CD8-positive, alpha-beta memory T cell (primary cell): ENCODE measurements at regions not wholly inside any gene's neighbourhood (a gene's known extent, or its start where the extent isn't known, plus 50 kb on each side); places are given as distances from the start of the nearest gene placed in this dataset.

ENCODE experiments used
- CTCF ChIA-PET: fragments of 350-600 bp; sonication (Branson Sonifier 250); formaldehyde crosslinking; loops from one replicate; lab custom pipeline; 2021; ENCODE audit warnings: antibody characterized with exemption; lab: Charles Lee
- POLR2A ChIA-PET: fragments of 350-600 bp; sonication (Branson Sonifier 250); formaldehyde crosslinking; loops from one replicate; lab custom pipeline; 2021; ENCODE audit warnings: antibody characterized with exemption; lab: Charles Lee
- DNase-seq, 5 donors: peaks; one replicate each; pipeline versions ENCODE4 v3.0.0 to v3.0.0-alpha.2; 2020 to 2022; ENCODE audit warnings: mixed read lengths in 1 of 5
- H3K27ac ChIP-seq: one replicate; pipeline ENCODE4 v1.7.0; 2013; ENCODE audit warnings: low read depth, mild to moderate bottlenecking, low read length, moderate library complexity
- H3K27me3 ChIP-seq: 2 replicates; pipeline ENCODE4 v1.7.0; 2013; ENCODE audit warnings: low read length, mild to moderate bottlenecking; ENCODE audit not compliant: insufficient read depth, poor library complexity, severe bottlenecking
- H3K36me3 ChIP-seq: 2 replicates; pipeline ENCODE4 v1.7.0; 2013; ENCODE audit warnings: mild to moderate bottlenecking, low read length, moderate library complexity; ENCODE audit not compliant: insufficient read depth
- H3K4me1 ChIP-seq: 2 replicates; pipeline ENCODE4 v1.7.0; 2013; ENCODE audit warnings: mild to moderate bottlenecking, low read length, moderate library complexity; ENCODE audit not compliant: insufficient read depth
- H3K4me3 ChIP-seq: 2 replicates; pipeline ENCODE4 v1.7.0; 2013; ENCODE audit warnings: mild to moderate bottlenecking, low read length
- H3K9me3 ChIP-seq: 2 replicates; pipeline ENCODE4 v1.7.0; 2013; ENCODE audit warnings: mild to moderate bottlenecking, low read length
- H3K27ac Mint-ChIP-seq, 8 donors: one replicate each; pipeline ENCODE4 v1.8.0; 2020 to 2021; ENCODE audit warnings: mixed read lengths in 8 of 8, mild to moderate bottlenecking in 6 of 8, inconsistent platforms in 3 of 8, moderate library complexity in 3 of 8
- H3K27me3 Mint-ChIP-seq, 2 donors: one replicate each; pipeline ENCODE4 v1.8.0; 2020 to 2021; ENCODE audit warnings: mixed read lengths in 2 of 2, mild to moderate bottlenecking in 1 of 2, moderate library complexity in 1 of 2
- H3K36me3 Mint-ChIP-seq, 3 donors: one replicate each; pipeline ENCODE4 v1.8.0; 2020 to 2021; ENCODE audit warnings: mixed read lengths in 3 of 3, inconsistent platforms in 1 of 3, mild to moderate bottlenecking in 1 of 3
- H3K4me1 Mint-ChIP-seq, 3 donors: one replicate each; pipeline ENCODE4 v1.8.0; 2020 to 2021; ENCODE audit warnings: mixed read lengths in 3 of 3, inconsistent platforms in 1 of 3, mild to moderate bottlenecking in 1 of 3
- H3K4me3 Mint-ChIP-seq, 7 donors: one replicate each; pipeline ENCODE4 v1.8.0; 2020 to 2021; ENCODE audit warnings: mixed read lengths in 7 of 7, mild to moderate bottlenecking in 6 of 7, moderate library complexity in 4 of 7, inconsistent platforms in 2 of 7
- H3K9me3 Mint-ChIP-seq, 5 donors: one replicate each; pipeline ENCODE4 v1.8.0; 2020 to 2022; ENCODE audit warnings: mixed read lengths in 5 of 5, mild to moderate bottlenecking in 3 of 5, moderate library complexity in 2 of 5, inconsistent platforms in 1 of 5

DNA sequence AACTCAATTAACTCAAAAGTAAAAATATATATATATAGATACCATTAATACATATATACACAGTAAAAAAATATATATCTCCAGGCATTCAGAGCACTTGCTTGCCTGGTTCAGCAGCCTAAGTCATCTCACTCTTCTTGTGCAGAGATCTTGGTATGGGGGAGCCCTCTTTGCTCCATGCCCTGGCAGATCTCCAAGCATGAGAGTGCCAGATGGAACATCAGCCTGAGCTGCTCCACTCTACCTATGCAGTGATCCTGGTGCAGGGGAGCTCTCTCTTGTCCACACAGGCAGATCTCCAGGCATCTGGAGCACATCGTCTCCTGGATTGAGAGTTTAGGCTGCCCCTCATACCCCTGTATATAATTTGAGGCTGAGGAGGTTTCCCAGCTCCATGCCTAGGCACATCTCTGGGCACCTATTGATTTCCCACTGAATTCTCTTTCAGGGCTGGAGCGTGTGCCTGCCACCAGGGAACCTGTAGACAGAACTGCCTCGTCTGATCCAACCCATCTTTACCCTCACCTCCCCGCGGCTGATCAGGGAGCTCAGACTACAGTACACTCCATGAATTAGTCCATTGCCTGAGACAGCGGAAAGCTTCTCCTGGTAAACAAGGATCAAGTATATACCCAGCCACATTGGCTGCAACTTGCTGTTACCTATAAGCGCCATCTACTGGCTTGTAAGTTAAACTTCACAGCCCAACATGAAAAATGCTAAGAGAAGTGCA, 342.4 kb upstream of the GRIA1 start:
- POLR2A ChIA-PET: no interaction called here
- H3K4me1 Mint-ChIP-seq: no peaks in the 10 kb centered on the region
- H3K27me3 Mint-ChIP-seq: no peaks in the 10 kb centered on the region
- H3K4me3 Mint-ChIP-seq: no peak overlapping the region
- H3K27ac ChIP-seq: no peak overlapping the region
- H3K27me3 ChIP-seq: no peaks in the 10 kb centered on the region
- H3K36me3 ChIP-seq: no peaks in the 10 kb centered on the region
- no peaks in the 10 kb centered on the region for H3K4me1 ChIP-seq
- H3K9me3 Mint-ChIP-seq: peaks cover 11 to 40% (median 16%) of the 10 kb centered on the region in 5 donors
- H3K27ac Mint-ChIP-seq: no peak overlapping the region
- peaks cover 4% of the 10 kb centered on the region for H3K9me3 ChIP-seq
- DNase-seq: no peak
- H3K4me3 ChIP-seq: no peak overlapping the region
- peaks cover 0 to 2% (median 0%) of the 10 kb centered on the region in 3 donors for H3K36me3 Mint-ChIP-seq
- CTCF ChIA-PET: no interaction called here

DNA sequence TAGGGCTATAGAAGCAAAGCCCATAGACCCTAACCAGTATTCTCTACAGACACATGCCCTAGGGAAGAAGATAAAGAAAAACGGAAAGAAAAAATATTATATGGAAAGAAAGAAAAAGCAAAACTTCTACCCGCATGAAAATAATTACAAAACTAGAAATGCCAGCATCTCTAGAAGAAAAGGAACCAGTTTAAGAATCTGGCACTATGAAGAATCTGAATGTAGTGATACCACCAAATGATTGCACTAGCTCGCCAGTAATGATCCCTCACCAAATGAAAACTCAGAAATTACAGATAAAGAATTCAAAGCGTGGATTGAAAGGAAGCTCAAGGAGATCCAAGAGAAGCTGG, 341.9 kb upstream of the GRIA1 start:
- Mint-ChIP-seq H3K27me3 (no peaks in the 10 kb centered on the region), H3K4me3 (no peak overlapping the region), H3K36me3 (peaks cover 0 to 2% (median 0%) of the 10 kb centered on the region in 3 donors), H3K4me1 (no peaks in the 10 kb centered on the region), H3K27ac (no peak overlapping the region), H3K9me3 (peaks cover 11 to 42% (median 13%) of the 10 kb centered on the region in 5 donors)
- no peaks in the 10 kb centered on the region for H3K27me3 ChIP-seq
- H3K36me3 ChIP-seq: no peaks in the 10 kb centered on the region
- ChIA-PET POLR2A (no interaction called here), CTCF (no interaction called here)
- H3K9me3 ChIP-seq: peaks cover 4% of the 10 kb centered on the region
- no peak overlapping the region for H3K27ac ChIP-seq
- H3K4me1 ChIP-seq: no peaks in the 10 kb centered on the region
- no peak overlapping the region for H3K4me3 ChIP-seq
- no peak for DNase-seq

DNA sequence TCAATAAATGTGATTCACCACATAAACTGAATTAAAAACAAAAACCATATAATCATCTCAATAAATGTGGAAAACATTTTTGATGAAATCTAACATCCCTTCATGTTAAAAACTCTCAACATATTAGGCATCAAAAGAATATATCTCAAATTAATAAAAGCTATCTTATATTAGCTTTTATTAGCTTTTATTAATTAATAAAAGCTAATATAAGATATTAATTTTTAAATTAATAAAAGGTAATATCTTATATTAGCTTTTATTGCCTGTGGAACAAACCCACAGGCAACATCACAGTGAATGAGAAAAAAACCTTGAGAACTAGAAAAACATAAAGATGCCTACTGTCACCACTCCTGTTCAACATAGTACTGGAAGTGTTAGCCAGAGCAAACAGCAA, 338.9 kb upstream of the GRIA1 start:
- no peak overlapping the region for H3K27ac Mint-ChIP-seq
- H3K4me3 Mint-ChIP-seq: no peak overlapping the region
- Histone ChIP-seq H3K4me1 (no peaks in the 10 kb centered on the region), H3K9me3 (no peaks in the 10 kb centered on the region), H3K27me3 (no peaks in the 10 kb centered on the region), H3K4me3 (no peak overlapping the region), H3K27ac (no peak overlapping the region), H3K36me3 (no peaks in the 10 kb centered on the region)
- H3K36me3 Mint-ChIP-seq: no peaks in the 10 kb centered on the region
- no peaks in the 10 kb centered on the region for H3K27me3 Mint-ChIP-seq
- DNase-seq: no peak
- H3K4me1 Mint-ChIP-seq: no peaks in the 10 kb centered on the region
- ChIA-PET CTCF (no interaction called here), POLR2A (no interaction called here)
- H3K9me3 Mint-ChIP-seq: peaks cover 6 to 22% (median 9%) of the 10 kb centered on the region in 5 donors

DNA sequence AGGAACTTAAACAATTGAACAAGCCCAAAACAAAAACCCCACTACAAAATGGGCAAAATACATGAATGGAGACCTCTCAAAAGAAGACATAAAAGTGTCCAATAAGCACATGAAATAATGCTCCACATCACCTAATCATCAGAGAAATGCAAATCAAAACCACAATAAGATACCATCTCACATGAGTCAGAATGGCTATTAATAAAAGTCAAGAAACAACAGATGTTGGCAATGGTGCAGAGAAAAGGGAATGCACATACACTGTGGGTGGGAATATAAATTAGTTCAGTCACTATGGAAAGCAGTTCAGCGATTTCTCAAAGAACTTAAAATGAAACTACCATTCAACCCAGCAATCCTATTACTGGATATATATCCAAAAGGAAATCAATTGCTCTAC, 337.4 kb upstream of the GRIA1 start:
- peaks cover 5 to 22% (median 9%) of the 10 kb centered on the region in 5 donors for H3K9me3 Mint-ChIP-seq

DNA sequence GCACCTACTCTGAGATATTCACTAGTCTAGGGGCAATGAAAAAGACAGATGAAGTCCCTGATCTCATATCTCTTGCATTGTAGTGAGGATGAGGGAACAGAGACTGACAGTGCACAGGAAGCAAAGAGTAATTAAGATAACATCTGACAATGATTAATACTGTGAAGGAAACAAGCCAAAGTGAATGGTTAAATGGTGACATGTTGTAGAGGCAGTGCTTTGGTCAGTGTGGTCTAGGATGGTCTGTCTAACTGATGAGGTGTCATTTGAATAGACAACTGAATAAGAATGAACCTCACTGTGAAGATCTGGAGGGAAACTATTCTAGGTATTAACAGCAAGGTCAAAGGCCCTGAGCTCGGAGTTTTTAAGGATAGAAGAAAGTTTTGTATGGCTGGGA, 333.3 kb upstream of the GRIA1 start:
- Mint-ChIP-seq H3K4me1 (no peaks in the 10 kb centered on the region), H3K27me3 (no peaks in the 10 kb centered on the region), H3K36me3 (no peaks in the 10 kb centered on the region), H3K4me3 (no peak overlapping the region), H3K27ac (no peak overlapping the region), H3K9me3 (peaks cover 0 to 10% (median 0%) of the 10 kb centered on the region in 5 donors)
- no peak for DNase-seq
- H3K36me3 ChIP-seq: no peaks in the 10 kb centered on the region
- no peak overlapping the region for H3K4me3 ChIP-seq
- no peak overlapping the region for H3K27ac ChIP-seq
- H3K9me3 ChIP-seq: no peaks in the 10 kb centered on the region
- H3K4me1 ChIP-seq: no peaks in the 10 kb centered on the region
- CTCF ChIA-PET: no interaction called here
- no peaks in the 10 kb centered on the region for H3K27me3 ChIP-seq
- POLR2A ChIA-PET: no interaction called here

More for the DNA sequence above, 337.4 kb upstream of the GRIA1 start:
- Histone ChIP-seq H3K4me1 (no peaks in the 10 kb centered on the region), H3K27ac (no peak overlapping the region), H3K4me3 (no peak overlapping the region), H3K27me3 (no peaks in the 10 kb centered on the region), H3K9me3 (no peaks in the 10 kb centered on the region), H3K36me3 (no peaks in the 10 kb centered on the region)
- Mint-ChIP-seq H3K4me3 (no peak overlapping the region), H3K27me3 (no peaks in the 10 kb centered on the region), H3K27ac (no peak overlapping the region), H3K36me3 (no peaks in the 10 kb centered on the region), H3K4me1 (no peaks in the 10 kb centered on the region)
- CTCF ChIA-PET: no interaction called here
- POLR2A ChIA-PET: no interaction called here
- no peak for DNase-seq

DNA sequence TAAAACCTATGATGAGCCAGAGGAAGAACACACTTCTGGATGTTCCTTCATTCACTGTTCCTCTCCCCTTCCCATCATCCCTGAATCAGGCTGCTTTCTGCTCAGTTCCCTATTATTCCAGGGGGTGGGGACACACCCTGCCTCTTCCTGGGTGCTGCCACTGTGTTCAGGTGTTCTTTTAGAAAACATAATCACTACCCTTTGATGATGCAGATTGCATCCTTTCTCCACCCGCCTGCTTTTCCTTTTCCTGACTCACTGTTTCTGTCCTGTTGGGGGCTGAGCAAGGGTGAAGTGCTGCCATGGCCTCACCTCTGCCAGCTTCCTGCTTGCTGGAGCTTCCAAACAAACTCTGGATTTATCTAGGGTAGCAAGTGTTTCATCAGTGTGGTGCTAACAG, 331.9 kb upstream of the GRIA1 start:
- H3K9me3 Mint-ChIP-seq: peaks cover 0 to 7% (median 0%) of the 10 kb centered on the region in 5 donors
- Histone ChIP-seq H3K4me1 (no peaks in the 10 kb centered on the region), H3K4me3 (no peak overlapping the region), H3K9me3 (no peaks in the 10 kb centered on the region), H3K27me3 (no peaks in the 10 kb centered on the region), H3K27ac (no peak overlapping the region), H3K36me3 (no peaks in the 10 kb centered on the region)
- H3K4me1 Mint-ChIP-seq: no peaks in the 10 kb centered on the region
- no peak for DNase-seq
- ChIA-PET CTCF (no interaction called here), POLR2A (no interaction called here)
- H3K36me3 Mint-ChIP-seq: no peaks in the 10 kb centered on the region
- no peak overlapping the region for H3K27ac Mint-ChIP-seq
- H3K4me3 Mint-ChIP-seq: no peak overlapping the region
- H3K27me3 Mint-ChIP-seq: no peaks in the 10 kb centered on the region

DNA sequence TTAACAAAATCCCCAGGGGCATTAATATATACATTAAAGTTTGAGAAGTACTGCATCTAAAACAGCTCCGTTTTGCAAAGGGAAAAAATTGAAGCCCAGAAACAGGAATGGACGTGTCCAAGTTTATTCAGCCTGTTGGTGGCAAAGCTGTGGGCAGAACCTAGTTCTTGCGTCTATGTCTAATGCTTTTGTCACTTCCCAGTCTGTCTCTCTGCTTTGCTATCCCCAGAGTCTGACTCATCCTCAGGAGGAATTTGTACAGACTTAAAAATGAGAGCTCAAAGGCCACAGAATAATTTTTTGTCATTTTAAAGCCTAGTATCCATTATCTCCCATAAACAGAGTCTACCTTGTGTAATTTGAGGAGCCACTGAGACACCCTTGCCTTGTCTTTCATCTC, 330.9 kb upstream of the GRIA1 start:
- Mint-ChIP-seq H3K9me3 (peaks cover 0 to 6% (median 0%) of the 10 kb centered on the region in 5 donors), H3K4me1 (no peaks in the 10 kb centered on the region), H3K27ac (no peak overlapping the region), H3K27me3 (no peaks in the 10 kb centered on the region), H3K36me3 (peaks cover 0 to 1% (median 0%) of the 10 kb centered on the region in 3 donors), H3K4me3 (no peak overlapping the region)
- ChIA-PET CTCF (no interaction called here), POLR2A (no interaction called here)
- H3K27ac ChIP-seq: no peak overlapping the region
- H3K4me3 ChIP-seq: no peak overlapping the region
- H3K9me3 ChIP-seq: no peaks in the 10 kb centered on the region
- no peaks in the 10 kb centered on the region for H3K4me1 ChIP-seq
- H3K36me3 ChIP-seq: no peaks in the 10 kb centered on the region
- no peak for DNase-seq
- H3K27me3 ChIP-seq: no peaks in the 10 kb centered on the region

DNA sequence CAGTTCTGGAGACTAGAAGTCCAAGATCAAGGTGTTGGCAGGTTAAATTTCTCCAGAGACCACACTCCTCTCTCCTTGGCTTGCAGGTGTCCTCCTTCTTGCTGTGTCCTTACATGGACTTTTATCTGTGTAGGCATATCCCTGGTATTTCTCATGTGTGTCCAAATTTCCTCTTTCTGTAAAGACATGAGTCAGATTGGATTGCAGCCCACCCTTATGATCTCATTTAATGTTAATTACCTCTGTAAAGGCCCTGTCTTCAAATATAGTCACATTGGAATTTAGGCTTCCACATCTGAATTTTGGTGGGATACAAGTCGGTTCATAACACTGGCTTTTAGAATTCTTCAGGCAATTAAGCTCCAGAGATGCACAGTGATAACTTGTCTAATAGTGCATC, 322.2 kb upstream of the GRIA1 start:
- ChIA-PET POLR2A (no interaction called here), CTCF (no interaction called here)
- Mint-ChIP-seq H3K27ac (no peak overlapping the region), H3K4me1 (no peaks in the 10 kb centered on the region), H3K27me3 (no peaks in the 10 kb centered on the region), H3K9me3 (peaks cover 0 to 9% (median 6%) of the 10 kb centered on the region in 5 donors), H3K4me3 (no peak overlapping the region), H3K36me3 (peaks cover 0 to 3% (median 0%) of the 10 kb centered on the region in 3 donors)
- H3K4me3 ChIP-seq: no peak overlapping the region
- no peak overlapping the region for H3K27ac ChIP-seq
- H3K4me1 ChIP-seq: no peaks in the 10 kb centered on the region
- H3K36me3 ChIP-seq: no peaks in the 10 kb centered on the region
- H3K27me3 ChIP-seq: no peaks in the 10 kb centered on the region
- no peaks in the 10 kb centered on the region for H3K9me3 ChIP-seq
- DNase-seq: no peak
